Ovary (tissue), 7 donors: ENCODE measurements at regions not wholly inside any gene's neighbourhood (a gene's known extent, or its start where the extent isn't known, plus 50 kb on each side); places are given as distances from the start of the nearest gene placed in this dataset.
"Not testable (repeated sequence)": the region's sequence is repeated elsewhere in the genome, so short reads cannot be mapped to it uniquely, and the experiment has no call there.

Source experiments
- DNase-seq, 5 donors: peaks; one replicate each; pipeline ENCODE4 v3.0.0-alpha.2; 2019 to 2020
- H3K27ac ChIP-seq, 2 donors: fragments of 200-600 bp; one replicate each; pipeline versions ENCODE4 v1.5.1 to v1.8.0; 2019 to 2022
- H3K27me3 ChIP-seq: fragments of 200-600 bp; one replicate; pipeline ENCODE4 v1.8.0; 2022
- H3K36me3 ChIP-seq: fragments of 200-600 bp; sonication (generic); one replicate; pipeline ENCODE4 v1.5.1; 2019
- H3K4me1 ChIP-seq: one replicate; pipeline ENCODE4 v1.8.1; 2013; ENCODE audit warnings: mild to moderate bottlenecking, moderate library complexity; ENCODE audit not compliant: insufficient read depth
- H3K4me3 ChIP-seq: fragments of 200-600 bp; sonication (generic); one replicate; pipeline ENCODE4 v1.5.1; 2017
- H3K9me3 ChIP-seq, 2 donors: fragments of 200-600 bp in 1 of 2; sonication (generic) in 1 of 2; one replicate each; pipeline versions ENCODE4 v1.5.1 to v1.8.1; 2013 to 2019; ENCODE audit warnings: mild to moderate bottlenecking in 1 of 2, moderate library complexity in 1 of 2
- WGBS, 3 donors: extraction: QIAGEN DNeasy Blood & Tissue Kit in 1 of 3; methylation state at CpG; one replicate each; pipeline versions ENCODE4 v1.1.5 to v1.1.7; 2013 to 2017; 5-methylcytosine and 5-hydroxymethylcytosine counted together
- intact Hi-C, 4 donors: fragments of 100-400 bp; cut with DNase I; formaldehyde crosslinking; loops; one replicate each; pipeline versions ENCODE4 v1.11.0 to v1.15.1; 2022 to 2023
- donor health status: DM: no; HTN: no; CAD: no; lungs with moderate emphysema.
- donor health status: DM: no; HTN: no; CAD: no.
- donor health status: Bipolar disorder and iron deficiency.
- donor health status: DM: no; HTN: no; CAD: no.
- donor health status: DM: yes; HTN: yes; CAD: no.

DNA sequence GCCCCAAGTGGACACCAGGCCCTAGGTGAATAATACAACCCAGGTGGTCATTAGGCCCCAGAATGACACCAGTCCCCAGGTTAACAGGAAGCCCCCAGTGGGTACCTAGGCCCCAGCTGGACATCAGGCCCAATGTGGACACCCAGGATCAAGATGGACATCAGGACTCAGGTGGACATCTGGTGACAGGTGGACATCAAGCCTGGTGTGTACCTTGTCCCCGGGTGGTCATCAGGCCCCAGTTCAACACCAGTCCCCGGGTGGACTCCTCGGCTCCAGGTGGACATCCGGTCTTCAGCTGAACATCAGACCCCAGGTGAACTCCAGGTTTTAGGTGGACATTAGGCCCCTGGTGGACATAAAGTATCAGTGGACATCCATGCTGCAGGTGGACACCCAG lies 524.6 kb downstream of the FOXD4L4 start:
- WGBS, 3 donors = 94 to 97% methylated on average over 4 of the region's 4 CpGs; no CpG with 5 or more reads in 1 of the 3 donors
- H3K4me1 ChIP-seq, intact Hi-C loops, H3K4me3 ChIP-seq, H3K27ac ChIP-seq, H3K9me3 ChIP-seq, H3K27me3 ChIP-seq, DNase-seq, H3K36me3 ChIP-seq: not testable (repeated sequence)

DNA sequence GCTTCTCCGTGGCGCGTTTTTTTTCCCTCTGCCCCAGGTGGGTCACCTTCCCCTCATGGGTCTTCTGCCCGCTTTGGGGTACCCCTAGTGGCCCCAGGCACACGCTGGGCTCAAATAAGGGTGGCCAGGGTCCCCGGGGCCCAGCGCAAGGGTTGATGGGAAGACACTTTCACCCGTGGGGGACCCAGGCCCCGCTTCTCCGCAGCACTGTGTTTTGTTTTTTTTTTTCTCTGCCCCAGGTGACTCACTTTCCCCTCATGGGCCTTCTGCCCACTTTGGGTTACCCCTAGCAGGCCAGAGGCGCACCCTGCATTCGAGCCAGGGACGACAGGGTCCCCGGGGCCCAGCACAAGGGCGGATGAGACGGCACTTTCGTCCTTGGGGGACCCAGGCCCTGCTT lies 526.7 kb downstream of the FOXD4L4 start:
- H3K4me3 ChIP-seq, H3K27ac ChIP-seq, H3K27me3 ChIP-seq, H3K9me3 ChIP-seq, H3K36me3 ChIP-seq, intact Hi-C loops, H3K4me1 ChIP-seq, DNase-seq: not testable (repeated sequence)
- 93 to 96% (median 95%) methylated on average over 17 of the region's 17 CpGs for WGBS, 3 donors

DNA sequence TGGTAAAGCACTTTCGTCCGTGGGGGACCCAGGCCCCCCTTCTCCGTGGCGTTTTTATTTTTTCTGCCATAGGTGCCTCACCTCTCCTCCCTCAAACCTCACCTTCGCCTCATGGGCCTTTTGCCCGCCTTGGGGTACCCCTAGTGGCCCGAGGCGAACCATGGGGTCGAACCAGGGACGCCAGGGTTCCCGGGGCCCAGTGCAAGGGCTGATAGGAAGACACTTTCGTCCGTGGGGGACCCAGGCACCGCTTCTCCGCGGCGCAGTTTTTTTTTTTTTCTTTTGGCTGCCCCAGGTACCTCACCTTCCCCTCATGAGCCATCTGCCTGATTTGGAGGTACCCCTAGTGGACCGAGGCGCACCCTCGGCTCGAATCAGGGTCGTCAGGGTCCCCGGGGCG lies 527.8 kb downstream of the FOXD4L4 start:
- H3K36me3 ChIP-seq, H3K4me3 ChIP-seq, H3K4me1 ChIP-seq, H3K9me3 ChIP-seq, intact Hi-C loops, H3K27me3 ChIP-seq, H3K27ac ChIP-seq, DNase-seq: not testable (repeated sequence)
- WGBS, 3 donors = 86 to 93% (median 91%) methylated on average over 20 of the region's 24 CpGs

DNA sequence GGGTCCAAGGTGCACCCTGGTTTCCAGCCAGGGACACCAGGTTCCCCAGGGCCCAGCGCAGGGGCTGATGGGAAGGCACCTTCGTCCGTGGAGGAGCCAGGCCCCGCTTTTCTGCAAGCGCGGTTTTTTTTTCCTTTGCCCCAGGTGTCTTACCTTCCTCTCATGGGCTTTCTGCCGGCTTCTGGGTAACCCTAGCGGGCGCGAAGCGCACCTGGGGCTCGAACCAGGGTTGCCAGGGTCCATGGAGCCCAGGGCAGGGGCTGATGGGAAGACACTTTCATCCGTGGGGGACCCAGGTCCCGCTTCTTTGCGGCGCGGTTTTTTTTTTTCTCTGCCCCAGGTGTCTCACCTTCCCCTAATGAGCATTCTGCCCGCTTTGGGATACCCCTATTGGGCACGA lies 529.3 kb downstream of the FOXD4L4 start:
- H3K36me3 ChIP-seq, H3K9me3 ChIP-seq, H3K27me3 ChIP-seq, H3K4me3 ChIP-seq, DNase-seq, H3K4me1 ChIP-seq, H3K27ac ChIP-seq, intact Hi-C loops: not testable (repeated sequence)
- WGBS, 3 donors = 35 to 57% (median 44%) methylated on average over 13 to 15 of the region's 19 CpGs

DNA sequence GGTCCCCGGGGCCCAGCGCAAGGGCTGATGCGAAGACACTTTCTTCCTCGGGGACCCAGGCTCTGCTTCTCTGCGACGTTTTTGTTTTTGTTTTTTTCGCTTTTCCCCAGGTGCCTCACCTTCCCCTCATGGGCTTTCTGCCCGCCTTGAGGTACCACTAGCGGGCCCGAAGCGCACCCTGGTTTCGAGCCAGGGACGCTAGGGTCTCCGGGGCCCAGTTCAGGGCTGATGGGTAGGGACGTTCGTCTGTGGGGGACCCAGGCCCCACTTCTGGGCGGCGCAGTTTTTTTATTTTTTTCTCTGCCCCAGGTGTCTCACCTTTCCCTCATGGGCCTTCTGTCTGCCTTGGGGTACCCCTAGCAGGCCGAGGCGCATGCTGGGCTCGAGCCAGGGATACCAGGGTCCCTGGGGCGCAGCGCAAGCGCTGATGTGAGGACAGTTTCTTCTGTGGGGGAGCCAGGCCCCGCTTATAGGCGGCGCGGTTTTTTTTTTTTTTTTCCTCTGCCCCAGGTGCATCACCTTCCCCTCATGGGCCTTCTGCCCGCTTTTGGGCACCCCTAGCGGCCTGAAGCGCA lies 530.0 kb downstream of the FOXD4L4 start:
- H3K4me3 ChIP-seq, DNase-seq, intact Hi-C loops, H3K27me3 ChIP-seq, H3K27ac ChIP-seq, H3K9me3 ChIP-seq, H3K4me1 ChIP-seq, H3K36me3 ChIP-seq: not testable (repeated sequence)
- 60 to 66% (median 64%) methylated on average over 19 to 20 of the region's 31 CpGs for WGBS, 3 donors

DNA sequence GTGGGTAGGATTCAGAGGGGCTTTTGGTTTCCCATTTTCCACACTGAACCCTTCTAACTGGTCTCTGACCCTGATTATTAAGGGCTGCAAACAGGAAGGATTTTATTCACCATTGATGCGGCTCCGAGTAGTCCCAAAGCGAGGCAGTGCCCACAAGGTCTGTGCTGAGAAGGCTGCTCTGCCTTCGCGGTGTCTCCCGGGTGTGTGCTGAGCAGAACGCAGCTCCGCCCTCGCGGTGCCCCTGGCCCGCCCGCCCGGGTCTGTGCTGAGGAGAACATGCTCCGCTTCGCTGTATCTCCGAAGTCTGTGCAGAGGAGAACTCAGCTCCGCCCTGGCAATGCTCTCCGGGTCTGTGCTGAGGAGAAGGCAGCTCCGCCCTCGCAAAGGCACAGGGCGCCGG lies 530.7 kb downstream of the FOXD4L4 start:
- H3K4me3 ChIP-seq, intact Hi-C loops, H3K27me3 ChIP-seq, H3K27ac ChIP-seq, H3K36me3 ChIP-seq, H3K9me3 ChIP-seq, DNase-seq, H3K4me1 ChIP-seq: not testable (repeated sequence)
- 46 to 71% (median 56%) methylated on average over 13 to 15 of the region's 22 CpGs for WGBS, 3 donors

DNA sequence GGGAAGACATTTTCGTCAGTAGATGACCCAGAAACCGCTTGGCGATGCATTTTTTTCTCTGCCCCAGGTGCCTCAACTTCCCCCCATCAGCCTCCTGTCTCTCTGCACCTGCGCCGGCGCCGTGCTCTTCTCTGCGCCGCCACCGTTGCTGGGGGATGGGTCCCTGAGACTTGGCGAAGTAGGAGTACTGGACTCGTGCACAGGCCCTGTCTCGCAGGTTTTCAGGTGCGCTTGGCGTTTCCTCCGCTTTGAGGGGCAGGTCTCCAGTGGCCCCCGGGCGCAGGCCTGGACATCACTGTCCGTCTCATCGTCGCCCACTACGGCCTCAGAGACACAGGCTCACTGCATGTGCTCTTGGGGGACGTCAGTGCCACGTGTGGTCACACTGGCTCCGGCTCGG lies 532.1 kb downstream of the FOXD4L4 start:
- H3K4me1 ChIP-seq, H3K36me3 ChIP-seq, H3K27me3 ChIP-seq, H3K4me3 ChIP-seq, H3K9me3 ChIP-seq, DNase-seq, H3K27ac ChIP-seq, intact Hi-C loops: not testable (repeated sequence)
- 61% methylated on average over 14 of the region's 26 CpGs; no CpG with 5 or more reads in 2 of the 3 donors for WGBS, 3 donors

DNA sequence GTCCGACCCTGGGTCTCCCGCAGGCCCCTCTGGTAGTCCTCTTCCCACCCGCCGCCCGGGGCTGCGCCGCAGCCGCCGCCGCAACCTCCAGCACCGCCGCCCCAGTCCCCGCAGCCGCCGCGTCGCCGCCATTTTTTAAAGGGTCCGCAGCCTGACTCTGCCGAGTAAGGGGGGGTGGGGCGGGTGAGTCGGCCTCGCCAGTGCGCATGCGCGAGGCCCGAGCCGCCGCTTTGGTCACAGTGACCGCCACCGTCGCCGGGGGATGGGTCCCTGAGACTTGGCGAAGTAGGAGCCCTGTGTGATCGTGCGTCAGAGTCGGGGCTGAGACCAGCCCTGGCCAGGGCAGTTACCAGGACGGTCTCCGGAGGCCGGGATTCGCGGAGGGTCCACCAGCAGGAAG lies 532.8 kb downstream of the FOXD4L4 start:
- H3K27me3 ChIP-seq, H3K4me1 ChIP-seq, H3K9me3 ChIP-seq, intact Hi-C loops, H3K36me3 ChIP-seq: not testable (repeated sequence)
- Histone ChIP-seq H3K27ac (peak overlapping the region in 1 of 2 donors; percentile 12), H3K4me3 (peak overlapping the region; percentile 61)
- 0 to 2% methylated on average over 3 to 34 of the region's 42 CpGs; no CpG with 5 or more reads in 1 of the 3 donors for WGBS, 3 donors
- DNase-seq = peak; percentile 33 to 81 (median 70)

DNA sequence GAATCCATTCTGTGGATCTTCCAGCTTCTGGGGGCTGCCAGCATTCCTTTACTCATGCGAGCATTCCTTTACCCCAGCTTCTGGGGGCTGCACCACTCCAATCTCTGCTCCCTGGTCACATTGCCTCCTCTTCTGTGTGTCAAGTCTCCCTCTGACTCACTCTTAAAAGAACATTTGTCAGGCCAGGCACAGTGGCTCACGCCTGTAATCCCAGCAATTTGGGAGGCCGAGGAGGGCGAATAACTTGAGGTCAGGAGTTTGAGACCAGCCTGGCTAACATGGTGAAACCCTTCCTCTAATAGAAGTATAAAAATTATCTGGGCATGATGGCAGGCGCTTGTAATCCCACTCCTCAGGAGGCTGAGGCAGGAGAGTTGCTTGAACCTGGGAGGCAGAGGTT lies 541.9 kb downstream of the FOXD4L4 start:
- H3K4me1 ChIP-seq, H3K36me3 ChIP-seq, H3K27ac ChIP-seq, DNase-seq, intact Hi-C loops, H3K27me3 ChIP-seq, H3K4me3 ChIP-seq, H3K9me3 ChIP-seq: not testable (repeated sequence)
- 80 to 100% (median 89%) methylated on average over 3 to 4 of the region's 5 CpGs for WGBS, 3 donors
